Naive B cell (primary cell): ENCODE measurements at regions not wholly inside any gene's neighbourhood (a gene's known extent, or its start where the extent isn't known, plus 50 kb on each side); places are given as distances from the start of the nearest gene placed in this dataset.

Experiments used
- ATAC-seq, 2 donors: fragments of 150-1000 bp; cut with Tn5 transposase; 2 replicates each; pipeline ENCODE4 v1.10.0; 2021; ENCODE audit warnings: low read depth in 2 of 2, mild to moderate bottlenecking in 2 of 2, moderate library complexity in 2 of 2
- DNase-seq: peaks from one replicate; pipeline ENCODE4 v3.0.0; 2022
- H3K27ac Mint-ChIP-seq, 6 donors: one replicate each; pipeline ENCODE4 v1.8.0; 2020 to 2022; ENCODE audit warnings: mild to moderate bottlenecking in 6 of 6, mixed read lengths in 6 of 6, moderate library complexity in 5 of 6, inconsistent platforms in 2 of 6
- H3K27me3 Mint-ChIP-seq, 3 donors: one replicate each; pipeline ENCODE4 v1.8.0; 2021 to 2022; ENCODE audit warnings: mixed read lengths in 3 of 3, mild to moderate bottlenecking in 1 of 3
- H3K36me3 Mint-ChIP-seq, 2 donors: one replicate each; pipeline ENCODE4 v1.8.0; 2020 to 2022; ENCODE audit warnings: mixed read lengths in 2 of 2, inconsistent platforms in 1 of 2, mild to moderate bottlenecking in 1 of 2
- H3K4me1 Mint-ChIP-seq, 3 donors: one replicate each; pipeline ENCODE4 v1.8.0; 2020 to 2022; ENCODE audit warnings: mixed read lengths in 3 of 3, inconsistent platforms in 1 of 3, mild to moderate bottlenecking in 1 of 3, moderate library complexity in 1 of 3
- H3K4me3 Mint-ChIP-seq, 8 donors: one replicate each; pipeline ENCODE4 v1.8.0; 2020 to 2022; ENCODE audit warnings: mild to moderate bottlenecking in 8 of 8, mixed read lengths in 8 of 8, moderate library complexity in 8 of 8, inconsistent platforms in 2 of 8
- H3K9me3 Mint-ChIP-seq, 7 donors: one replicate each; pipeline ENCODE4 v1.8.0; 2020 to 2022; ENCODE audit warnings: mixed read lengths in 7 of 7, mild to moderate bottlenecking in 5 of 7, inconsistent platforms in 2 of 7, moderate library complexity in 1 of 7

DNA sequence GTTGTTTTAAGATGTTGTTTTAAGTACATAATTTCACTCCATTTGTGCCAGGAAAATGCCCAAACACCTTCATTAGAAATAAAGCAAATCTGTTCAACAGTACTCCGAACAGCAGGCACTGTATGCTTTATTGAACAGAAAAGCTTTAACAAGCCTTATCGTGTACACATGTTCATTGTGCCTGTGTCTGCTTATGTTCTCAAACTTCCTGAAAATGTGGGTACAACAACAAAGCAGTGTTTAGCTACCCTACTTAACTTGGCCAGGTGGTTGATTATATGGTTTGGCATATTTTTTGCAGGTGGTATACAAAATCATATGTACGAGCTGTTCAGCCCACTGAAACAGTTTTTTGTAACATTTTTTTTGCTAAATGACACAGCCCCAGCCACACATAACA, 718.0 kb downstream of the DACH1 start:
- no peaks in the 10 kb centered on the region for H3K36me3 Mint-ChIP-seq
- H3K27ac Mint-ChIP-seq = no peak overlapping the region
- H3K4me3 Mint-ChIP-seq = no peak overlapping the region
- H3K4me1 Mint-ChIP-seq = no peaks in the 10 kb centered on the region
- DNase-seq = no peak
- H3K27me3 Mint-ChIP-seq = no peaks in the 10 kb centered on the region
- ATAC-seq = no peak
- peaks cover 0 to 2% (median 0%) of the 10 kb centered on the region in 7 donors for H3K9me3 Mint-ChIP-seq

DNA sequence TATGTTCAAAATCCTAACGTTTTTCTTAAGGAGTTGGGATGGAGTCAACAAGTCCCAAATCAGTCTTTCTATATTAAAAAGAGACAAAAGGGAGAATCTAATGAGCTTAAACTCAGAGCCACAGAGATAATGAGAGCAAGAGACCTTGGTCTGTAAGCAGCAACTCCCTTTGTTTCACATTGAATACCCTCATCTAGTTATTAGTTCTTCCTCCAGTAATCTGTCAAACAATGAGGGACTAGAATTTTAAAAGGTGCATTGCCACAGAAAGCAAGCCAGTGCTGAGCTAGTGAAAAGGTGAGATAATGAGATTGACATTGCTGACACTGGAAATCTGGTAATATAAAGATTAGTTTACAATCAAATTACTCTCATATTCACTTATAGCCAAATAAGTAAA, 718.6 kb downstream of the DACH1 start:
- DNase-seq = no peak
- no peaks in the 10 kb centered on the region for H3K27me3 Mint-ChIP-seq
- no peak overlapping the region for H3K27ac Mint-ChIP-seq
- H3K9me3 Mint-ChIP-seq = peaks cover 0 to 2% (median 0%) of the 10 kb centered on the region in 7 donors
- no peak overlapping the region for H3K4me3 Mint-ChIP-seq
- H3K4me1 Mint-ChIP-seq = no peaks in the 10 kb centered on the region
- no peaks in the 10 kb centered on the region for H3K36me3 Mint-ChIP-seq
- ATAC-seq = no peak

DNA sequence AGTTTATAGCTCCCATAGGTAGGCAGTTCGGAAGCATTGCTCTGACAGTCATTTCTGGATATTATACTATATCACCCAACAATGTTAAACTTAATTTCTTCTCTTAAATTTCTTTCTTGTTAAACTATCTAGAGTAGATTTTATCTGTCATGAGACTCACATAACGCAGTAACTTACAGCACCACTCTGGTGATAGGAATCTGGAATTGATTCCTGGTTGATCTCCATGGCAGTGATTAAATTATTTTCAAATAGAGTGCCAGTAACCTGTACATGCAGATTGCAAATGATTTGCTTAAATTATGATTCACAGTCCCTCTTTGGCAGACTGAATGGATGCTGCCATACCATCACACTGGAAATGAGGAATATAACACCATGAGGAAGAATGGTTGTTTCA, 722.1 kb downstream of the DACH1 start:
- no peak for ATAC-seq
- no peaks in the 10 kb centered on the region for H3K27me3 Mint-ChIP-seq

DNA sequence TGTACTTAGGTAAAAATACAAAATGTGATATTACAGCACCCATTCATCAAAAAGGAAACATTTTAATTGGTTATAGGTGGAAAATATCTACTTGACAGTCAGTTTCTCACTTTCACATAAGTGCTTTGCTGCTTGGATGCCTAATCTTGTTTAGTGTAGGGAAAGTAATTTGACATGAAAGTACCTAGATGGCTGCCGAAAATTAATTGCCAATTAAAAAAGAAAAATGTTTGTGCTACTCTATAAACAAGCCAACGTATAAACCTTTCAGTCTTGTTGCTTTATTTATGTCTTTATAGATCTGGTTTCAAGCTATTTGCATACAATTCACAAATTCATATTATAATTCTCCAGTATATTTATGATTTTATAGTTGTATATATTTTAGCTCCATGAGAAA, 729.9 kb downstream of the DACH1 start:
- Mint-ChIP-seq H3K4me3 (no peak overlapping the region), H3K4me1 (no peaks in the 10 kb centered on the region), H3K9me3 (peaks cover 0 to 5% (median 0%) of the 10 kb centered on the region in 7 donors), H3K27ac (no peak overlapping the region), H3K27me3 (no peaks in the 10 kb centered on the region), H3K36me3 (no peaks in the 10 kb centered on the region)
- no peak for ATAC-seq
- no peak for DNase-seq

More for the DNA sequence above, 722.1 kb downstream of the DACH1 start:
- Mint-ChIP-seq H3K4me3 (no peak overlapping the region), H3K27ac (no peak overlapping the region), H3K4me1 (no peaks in the 10 kb centered on the region), H3K9me3 (peaks cover 0 to 2% (median 0%) of the 10 kb centered on the region in 7 donors), H3K36me3 (no peaks in the 10 kb centered on the region)
- no peak for DNase-seq

- Mint-ChIP-seq H3K4me3 (no peak overlapping the region), H3K9me3 (peaks cover 0 to 17% (median 0%) of the 10 kb centered on the region in 7 donors), H3K27ac (no peak overlapping the region), H3K36me3 (no peaks in the 10 kb centered on the region), H3K4me1 (no peaks in the 10 kb centered on the region), H3K27me3 (no peaks in the 10 kb centered on the region)
- DNase-seq = no peak
- ATAC-seq = no peak
These were observed 742.8 kb downstream of the DACH1 start for GRCh38 chr13:71124230-71124629.

GRCh38 chr13:71118779-71119364, 748.1 kb downstream of the DACH1 start:
- no peaks in the 10 kb centered on the region for H3K27me3 Mint-ChIP-seq
- H3K4me3 Mint-ChIP-seq = no peak overlapping the region
- H3K4me1 Mint-ChIP-seq = no peaks in the 10 kb centered on the region
- DNase-seq = no peak
- no peaks in the 10 kb centered on the region for H3K36me3 Mint-ChIP-seq
- peaks cover 0 to 4% (median 0%) of the 10 kb centered on the region in 7 donors for H3K9me3 Mint-ChIP-seq
- no peak overlapping the region for H3K27ac Mint-ChIP-seq
- no peak for ATAC-seq

DNA sequence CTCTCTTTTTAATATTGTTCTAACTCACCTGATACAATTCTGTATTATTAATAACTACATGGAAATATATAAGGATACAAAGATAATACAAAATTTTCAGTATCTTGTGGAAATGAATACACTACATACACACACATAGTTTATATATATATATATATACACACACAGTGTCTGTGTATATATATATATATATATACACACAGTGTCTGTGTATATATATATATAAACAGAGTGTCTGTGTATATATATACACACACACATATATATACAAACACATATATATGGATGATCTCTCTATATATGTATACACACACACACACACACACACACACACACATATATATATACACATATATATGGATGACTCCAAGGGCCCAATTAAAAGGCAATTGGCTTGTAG, 749.1 kb downstream of the DACH1 start:
- DNase-seq (no peak), ATAC-seq (no peak)
- Mint-ChIP-seq H3K27me3 (no peaks in the 10 kb centered on the region), H3K9me3 (peaks cover 0 to 4% (median 0%) of the 10 kb centered on the region in 7 donors), H3K4me3 (no peak overlapping the region), H3K36me3 (no peaks in the 10 kb centered on the region), H3K27ac (no peak overlapping the region), H3K4me1 (no peaks in the 10 kb centered on the region)

DNA sequence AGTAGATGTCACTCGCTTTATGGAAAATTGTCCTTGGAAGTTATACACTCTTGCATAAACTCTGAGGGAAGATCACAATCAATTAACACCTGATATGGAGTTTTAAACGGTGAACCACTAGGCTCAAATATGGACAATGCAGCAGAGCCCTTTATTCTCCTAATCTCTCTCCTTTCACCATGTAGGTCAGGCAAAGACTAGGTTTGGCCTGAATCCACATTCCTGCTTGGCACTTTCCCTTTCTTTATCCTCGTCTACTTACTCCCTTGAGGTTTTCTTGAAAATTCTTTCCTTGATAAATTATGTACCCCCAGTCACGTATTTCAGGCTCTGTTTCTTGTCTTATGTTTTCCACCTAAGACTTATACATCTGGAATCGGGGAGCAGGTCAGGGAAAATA, 751.7 kb downstream of the DACH1 start:
- DNase-seq (no peak), ATAC-seq (no peak)
- Mint-ChIP-seq H3K27me3 (no peaks in the 10 kb centered on the region), H3K36me3 (no peaks in the 10 kb centered on the region), H3K27ac (no peak overlapping the region), H3K4me1 (no peaks in the 10 kb centered on the region), H3K9me3 (peaks cover 0 to 3% (median 0%) of the 10 kb centered on the region in 7 donors), H3K4me3 (no peak overlapping the region)

- Mint-ChIP-seq H3K9me3 (peaks cover 0 to 2% (median 0%) of the 10 kb centered on the region in 7 donors), H3K4me1 (no peaks in the 10 kb centered on the region), H3K27ac (no peak overlapping the region), H3K4me3 (no peak overlapping the region), H3K27me3 (no peaks in the 10 kb centered on the region), H3K36me3 (no peaks in the 10 kb centered on the region)
- ATAC-seq (no peak), DNase-seq (no peak)
These were observed 770.6 kb downstream of the DACH1 start for GRCh38 chr13:71096421-71096820.

DNA sequence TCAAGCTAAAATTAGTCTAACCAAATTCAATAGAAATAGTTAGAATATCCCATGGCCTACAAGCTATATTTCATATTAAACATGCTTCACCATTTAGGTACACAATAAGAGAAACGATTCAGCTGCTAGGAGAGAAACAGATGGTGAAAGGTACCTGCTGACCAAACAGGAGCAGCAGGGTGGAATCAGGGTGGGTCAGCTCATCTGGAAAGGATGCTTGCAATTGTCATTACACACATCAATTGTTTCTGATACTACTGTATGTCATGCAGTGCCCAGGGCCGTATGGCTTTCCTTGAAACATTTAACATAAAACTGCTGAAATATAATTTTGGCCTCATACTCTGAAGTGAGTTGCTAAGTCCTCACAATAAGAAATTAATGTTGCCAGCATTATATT, 776.0 kb downstream of the DACH1 start:
- Mint-ChIP-seq H3K9me3 (peaks cover 0 to 6% (median 4%) of the 10 kb centered on the region in 7 donors), H3K27me3 (no peaks in the 10 kb centered on the region), H3K36me3 (no peaks in the 10 kb centered on the region), H3K4me1 (no peaks in the 10 kb centered on the region), H3K27ac (no peak overlapping the region), H3K4me3 (no peak overlapping the region)
- ATAC-seq (no peak), DNase-seq (no peak)

DNA sequence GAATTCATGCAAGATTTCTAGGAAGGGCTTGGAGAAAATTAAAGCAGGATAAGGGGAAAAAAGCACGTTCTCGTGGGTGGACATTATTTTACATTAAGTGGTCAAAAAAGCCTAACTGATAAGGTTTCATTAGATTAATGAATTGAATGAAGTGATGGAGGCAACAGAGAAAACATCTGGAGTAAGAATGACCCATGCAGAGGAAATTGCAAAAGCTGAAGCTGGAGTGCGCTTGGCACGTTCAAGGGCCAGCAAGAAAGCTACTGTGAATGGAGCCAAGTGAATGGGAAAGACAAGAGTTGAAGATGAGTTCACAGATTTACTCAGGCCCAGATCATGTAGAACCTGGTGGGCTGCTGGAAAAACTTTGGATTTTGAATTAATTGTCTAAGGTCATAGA, 777.9 kb downstream of the DACH1 start:
- H3K27me3 Mint-ChIP-seq = no peaks in the 10 kb centered on the region
- ATAC-seq (no peak), DNase-seq (no peak)
- H3K27ac Mint-ChIP-seq = no peak overlapping the region
- no peak overlapping the region for H3K4me3 Mint-ChIP-seq
- peaks cover 0 to 6% (median 2%) of the 10 kb centered on the region in 7 donors for H3K9me3 Mint-ChIP-seq
- H3K4me1 Mint-ChIP-seq = no peaks in the 10 kb centered on the region
- no peaks in the 10 kb centered on the region for H3K36me3 Mint-ChIP-seq

DNA sequence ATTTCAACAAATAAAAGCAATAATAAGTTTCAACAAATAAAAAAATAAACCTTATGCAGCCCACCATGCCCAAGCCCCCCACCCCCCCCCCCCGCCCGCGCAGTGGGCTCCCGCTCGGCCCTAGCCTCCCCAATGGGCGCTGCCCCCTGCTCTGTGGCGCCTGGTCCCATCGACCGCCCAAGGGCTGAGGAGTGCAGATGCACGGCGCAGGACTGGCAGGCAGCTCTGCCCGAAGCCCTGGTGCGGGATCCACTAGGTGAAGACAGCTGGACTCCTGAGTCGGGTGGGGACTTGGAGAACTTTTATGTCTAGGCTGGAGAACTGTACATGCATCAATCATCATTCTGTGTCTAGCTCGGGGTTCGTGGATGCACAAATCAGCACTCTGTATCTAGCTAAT, 779.6 kb downstream of the DACH1 start:
- Mint-ChIP-seq H3K36me3 (no peaks in the 10 kb centered on the region), H3K27me3 (no peaks in the 10 kb centered on the region), H3K4me1 (no peaks in the 10 kb centered on the region), H3K27ac (no peak overlapping the region), H3K4me3 (no peak overlapping the region), H3K9me3 (peaks cover 0 to 6% (median 2%) of the 10 kb centered on the region in 7 donors)
- no peak for DNase-seq
- ATAC-seq = no peak

DNA sequence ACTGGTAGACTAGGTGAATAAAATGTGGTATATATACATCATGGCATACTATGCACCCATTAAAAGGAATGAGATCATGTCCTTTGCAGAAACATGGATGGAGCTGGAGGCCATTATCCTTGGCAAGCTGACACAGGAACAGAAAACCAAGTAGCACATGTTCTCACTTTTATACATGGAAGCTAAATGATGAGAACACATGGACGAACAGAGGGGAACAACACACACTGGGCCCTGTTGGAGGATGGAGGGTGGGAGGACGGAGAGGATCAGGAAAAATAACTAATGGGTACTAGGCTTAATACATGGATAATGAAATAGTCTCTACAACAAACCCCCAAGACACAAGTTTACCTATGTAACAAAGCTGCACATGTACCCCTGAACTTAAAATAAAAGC, 780.0 kb downstream of the DACH1 start:
- DNase-seq (no peak), ATAC-seq (no peak)
- H3K27me3 Mint-ChIP-seq = no peaks in the 10 kb centered on the region
- no peaks in the 10 kb centered on the region for H3K4me1 Mint-ChIP-seq
- no peak overlapping the region for H3K4me3 Mint-ChIP-seq
- peaks cover 0 to 6% (median 2%) of the 10 kb centered on the region in 7 donors for H3K9me3 Mint-ChIP-seq
- H3K36me3 Mint-ChIP-seq = no peaks in the 10 kb centered on the region
- H3K27ac Mint-ChIP-seq = no peak overlapping the region

- Mint-ChIP-seq H3K27ac (no peak overlapping the region), H3K9me3 (peaks cover 0 to 4% (median 2%) of the 10 kb centered on the region in 7 donors), H3K36me3 (no peaks in the 10 kb centered on the region), H3K4me3 (no peak overlapping the region), H3K4me1 (no peaks in the 10 kb centered on the region), H3K27me3 (no peaks in the 10 kb centered on the region)
- no peak for DNase-seq
- ATAC-seq = no peak
These were observed 784.4 kb downstream of the DACH1 start for GRCh38 chr13:71082631-71083030.

GRCh38 chr13:71079638-71080037, 787.4 kb downstream of the DACH1 start:
- Mint-ChIP-seq H3K4me3 (no peak overlapping the region), H3K36me3 (no peaks in the 10 kb centered on the region), H3K4me1 (no peaks in the 10 kb centered on the region), H3K27ac (no peak overlapping the region), H3K27me3 (no peaks in the 10 kb centered on the region), H3K9me3 (no peaks in the 10 kb centered on the region)
- no peak for ATAC-seq
- no peak for DNase-seq
